ENCODE measurements at regions not wholly inside any gene's neighbourhood (a gene's known extent, or its start where the extent isn't known, plus 50 kb on each side); places are given as distances from the start of the nearest gene placed in this dataset.

DNA sequence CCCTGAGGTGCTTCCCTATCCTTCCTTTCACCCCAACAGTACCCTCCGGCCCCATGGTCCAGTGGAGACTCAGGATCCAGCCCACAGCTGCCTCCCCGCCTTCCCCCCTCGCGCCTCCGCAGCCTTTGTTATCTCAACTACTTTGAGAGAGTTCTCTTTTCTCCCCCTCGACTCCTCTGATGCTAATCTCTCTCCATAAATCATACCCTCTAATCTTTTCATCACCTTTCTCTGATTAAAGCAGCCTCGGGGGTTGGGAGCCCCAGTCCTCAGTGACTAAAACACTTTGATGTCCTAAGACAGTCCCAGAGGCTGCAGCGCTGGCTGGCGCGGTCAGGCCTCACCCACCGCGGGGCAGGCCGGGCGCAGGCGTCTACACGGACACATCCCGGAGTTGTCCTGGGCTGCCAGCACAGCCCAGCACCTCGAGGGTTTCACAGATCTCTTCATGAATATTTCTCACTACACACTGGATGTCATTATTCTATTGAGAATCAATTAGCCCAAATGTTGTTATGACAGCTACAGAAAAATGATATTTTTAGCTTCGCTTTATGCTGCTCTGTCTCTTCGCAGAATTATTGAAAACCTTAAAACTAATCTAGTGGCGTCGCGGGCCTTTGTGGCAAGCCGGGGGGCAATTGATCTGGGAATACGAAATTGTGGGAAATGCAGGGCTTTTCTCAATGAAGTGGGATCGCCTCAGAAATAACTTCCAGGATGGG lies 289.5 kb downstream of the RRAGC start (continued):
- TF ChIP-seq, protein P1, sequence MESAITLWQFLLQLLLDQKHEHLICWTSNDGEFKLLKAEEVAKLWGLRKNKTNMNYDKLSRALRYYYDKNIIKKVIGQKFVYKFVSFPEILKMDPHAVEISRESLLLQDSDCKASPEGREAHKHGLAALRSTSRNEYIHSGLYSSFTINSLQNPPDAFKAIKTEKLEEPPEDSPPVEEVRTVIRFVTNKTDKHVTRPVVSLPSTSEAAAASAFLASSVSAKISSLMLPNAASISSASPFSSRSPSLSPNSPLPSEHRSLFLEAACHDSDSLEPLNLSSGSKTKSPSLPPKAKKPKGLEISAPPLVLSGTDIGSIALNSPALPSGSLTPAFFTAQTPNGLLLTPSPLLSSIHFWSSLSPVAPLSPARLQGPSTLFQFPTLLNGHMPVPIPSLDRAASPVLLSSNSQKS (CRISPR knock-in tag; IDR thresholded peaks at IDR 0.05): no peak
- peak; percentile 59 for TF ChIP-seq ARID1B (IDR thresholded peaks at IDR 0.05)

DNA sequence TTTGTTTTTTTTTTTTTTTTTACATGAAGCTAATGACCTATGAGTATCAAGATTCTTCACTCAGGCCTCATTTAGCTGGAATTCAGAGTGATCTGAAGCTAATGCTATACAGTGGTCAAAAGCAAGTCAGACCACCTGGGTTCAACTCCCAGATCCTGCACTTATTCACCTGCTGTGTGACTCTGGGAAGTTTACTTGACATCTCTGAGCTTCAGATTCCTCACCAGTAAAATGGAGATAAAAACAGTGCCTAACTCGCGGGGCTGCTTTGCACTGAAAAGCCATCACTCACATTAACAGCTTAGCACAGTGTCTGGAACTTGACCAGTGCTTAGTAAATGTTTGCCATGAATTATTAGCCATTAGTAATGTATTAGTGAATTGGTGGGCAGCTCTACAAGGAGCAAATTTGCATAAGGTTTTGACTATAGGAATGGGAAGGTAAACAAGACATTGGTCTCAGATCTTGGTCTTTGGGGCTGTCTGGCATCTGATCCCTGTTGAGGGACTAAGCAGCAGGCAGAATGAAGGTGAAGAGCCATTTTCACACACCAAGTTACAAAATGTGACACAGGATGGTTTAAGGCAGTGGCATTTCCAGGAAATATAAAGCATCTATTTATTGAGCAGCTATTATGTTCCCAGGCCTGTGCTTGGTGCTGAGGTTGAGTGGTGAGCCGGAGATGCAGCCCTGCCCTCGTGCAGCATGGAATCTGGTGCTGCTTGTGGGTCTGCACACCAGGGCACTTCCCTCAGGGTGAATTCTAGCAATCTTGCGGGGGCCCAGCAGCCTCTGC lies 291.3 kb downstream of the RRAGC start:
- DNase-seq (ENCODE audit: extremely low read depth in 1 of 4, low spot score in 3 of 4) (no peak), ATAC-seq (no peak), FAIRE-seq (peak; percentile 6)
- no peaks in the 10 kb centered on the region for H3K9me1 ChIP-seq (ENCODE audit: control insufficient read depth, insufficient read depth, low read length)
- H3K4me1 ChIP-seq (replicated peaks in 1 of 2; ENCODE audit: control insufficient read depth in 2 of 2, insufficient read depth in 2 of 2, low read length in 2 of 2): peaks cover 0 to 9% of the 10 kb centered on the region in 2 experiments; a peak in 3 of 5 replicates
- H3K4me3 ChIP-seq: no peak overlapping the region
- intact Hi-C loops (cut with micrococcal nuclease) (no loop called here), in situ Hi-C loops (cut with MboI) (no loop called here)
- 0 out of 2 replicates have a peak, but pooled peaks cover 4% of the 10 kb centered on the region for H4K20me1 ChIP-seq (replicated peaks; ENCODE audit: control insufficient read depth, insufficient read depth, low read length)
- no peak overlapping the region for H3K27ac ChIP-seq (ENCODE audit: extremely low read depth, low read depth, low read length)
- H3K9me3 ChIP-seq (replicated peaks; ENCODE audit: control insufficient read depth, insufficient read depth, low read depth, low read length): no peaks in the 10 kb centered on the region
- no TSS peak for BruUV-seq (replicated peaks)
- no peaks in the 10 kb centered on the region for H3K36me3 ChIP-seq (ENCODE audit: control insufficient read depth, insufficient read depth, low read length)
- CTCF ChIA-PET (ENCODE audit: low intra/inter-chr PET ratio): no interaction called here
- 10% methylated on average over 5 of the region's 5 CpGs for WGBS (ENCODE audit: insufficient coverage, low coverage, missing lambda C conversion rate)
- H3K4me2 ChIP-seq (ENCODE audit: insufficient read depth, low read length): no peak overlapping the region
- no peaks in the 10 kb centered on the region for H3K79me2 ChIP-seq (ENCODE audit: control insufficient read depth, insufficient read depth, low read length)
- no peak overlapping the region for H2AFZ ChIP-seq (ENCODE audit: low read depth, low read length)
- POLR2A ChIA-PET: interaction anchor here (0.9 to 1.0 kb wide), 2 partner anchors 10 to 100 kb away, joined by 3 read pairs; no protein-coding TSS in a partner anchor
- H3K27me3 ChIP-seq (ENCODE audit: control insufficient read depth in 2 of 2, insufficient read depth in 2 of 2, low read length in 2 of 2): peaks cover 12 to 43% of the 10 kb centered on the region in 2 experiments; a peak in 4 of 5 replicates
- no peak overlapping the region for H3K9ac ChIP-seq (ENCODE audit: insufficient read depth in 1 of 2, low read depth in 2 of 2, low read length in 2 of 2)
- TF ChIP-seq SMARCA5 (IDR thresholded peaks at IDR 0.05) (peak; percentile 50; the same call in 1 of the 2 replicates), MEF2A (IDR thresholded peaks at IDR 0.05; ENCODE audit: control insufficient read depth, low read depth, low read length) (no peak), KDM1A (IDR thresholded peaks at IDR 0.05) (0 out of 4 replicates have a peak, but pooled peaks have one; percentile 40), RBM25 (IDR thresholded peaks at IDR 0.05; ENCODE audit: low read depth, low read length, severe bottlenecking) (peak; percentile 93), CHD4 (IDR thresholded peaks at IDR 0.05; ENCODE audit: insufficient read depth, insufficient replicate concordance, low read depth, low read length, poor library complexity, severe bottlenecking) (peak; percentile 65), RCOR1 (IDR thresholded peaks at IDR 0.05; ENCODE audit: borderline replicate concordance in 1 of 2, low read depth in 2 of 2, low read length in 2 of 2) (peak in 1 of 2 experiments; percentile 15; a peak in 1 of 4 replicates), ZFP36 (IDR thresholded peaks at IDR 0.05; ENCODE audit: low read depth, low read length, partially characterized antibody) (peak; percentile 76), HDAC2 (IDR thresholded peaks at IDR 0.05) (peak; percentile 28; the same call in 1 of the 2 replicates), BRF1 (IDR thresholded peaks at IDR 0.05; ENCODE audit: borderline replicate concordance, extremely low read depth, insufficient read length) (no peak), BCOR (IDR thresholded peaks at IDR 0.05) (peak; percentile 84), DACH1 (IDR thresholded peaks at IDR 0.05; ENCODE audit: partially characterized antibody) (peak; percentile 15), ZNF280A (IDR thresholded peaks at IDR 0.05; ENCODE audit: low read depth, partially characterized antibody) (no peak), HMGN3 (IDR thresholded peaks at IDR 0.05; ENCODE audit: borderline replicate concordance, extremely low read depth, insufficient read length, low read depth, low read length) (no peak), ADNP (tag; IDR thresholded peaks at IDR 0.05) (peak; percentile 65)

All from K562 (cell line).